SHP77 (cell line): ENCODE measurements at regions not wholly inside any gene's neighbourhood (a gene's known extent, or its start where the extent isn't known, plus 50 kb on each side); places are given as distances from the start of the nearest gene placed in this dataset.
"Not testable (repeated sequence)": the region's sequence is repeated elsewhere in the genome, so short reads cannot be mapped to it uniquely, and the experiment has no call there.

Source experiments
- DNase-seq, 2 experiments: peaks; one replicate each; lab custom pipeline; 2025; lab: John Stamatoyannopoulos, UW

- DNase-seq, result no peak
Observed at GRCh38 chr6:119874381-119874780, 524.8 kb upstream of the MAN1A1 start.

DNA sequence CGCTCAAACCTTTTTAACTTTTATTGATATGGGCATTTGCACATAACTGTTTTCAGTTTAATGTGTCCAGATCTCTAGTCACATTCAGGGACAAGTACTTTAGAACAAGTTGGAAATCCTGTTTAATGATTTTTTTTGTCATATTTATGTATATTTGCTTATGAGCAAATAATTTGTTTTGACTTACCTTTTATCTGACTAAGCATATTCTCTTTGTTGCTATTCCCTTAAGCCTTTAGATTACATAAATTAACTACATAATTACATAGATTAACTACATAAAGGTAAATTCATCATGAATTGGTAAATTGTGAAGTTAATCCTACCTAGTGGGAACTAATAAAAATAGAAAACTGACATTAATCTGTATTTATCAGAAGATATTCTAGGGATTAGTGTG, 523.5 kb upstream of the MAN1A1 start:
- no peak for DNase-seq

GRCh38 chr6:119871520-119871919, 522.0 kb upstream of the MAN1A1 start:
- DNase-seq, result no peak

GRCh38 chr6:119865466-119866350, 516.1 kb upstream of the MAN1A1 start:
- no peak for DNase-seq

DNA sequence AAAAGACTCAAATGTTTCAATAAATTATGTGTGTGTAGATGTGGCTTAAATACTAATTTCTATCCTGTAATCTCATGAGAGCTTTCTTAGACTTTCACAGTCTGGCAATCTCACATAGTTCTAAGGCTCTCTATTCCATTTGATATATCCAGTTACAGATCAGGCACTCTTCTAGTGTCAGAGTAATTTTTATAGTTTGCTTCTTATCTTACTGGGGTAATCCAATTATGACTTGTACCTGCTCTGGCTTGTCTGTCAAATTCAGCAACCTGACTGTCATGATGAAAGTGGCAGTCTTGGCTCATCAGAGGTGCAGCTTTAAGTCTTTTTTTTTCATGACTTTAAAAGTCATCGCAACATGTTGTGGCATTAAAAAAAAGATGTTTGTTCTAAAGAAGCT, 513.2 kb upstream of the MAN1A1 start:
- DNase-seq, result no peak

GRCh38 chr6:119858901-119859300, 509.3 kb upstream of the MAN1A1 start:
- no peak for DNase-seq

- no peak for DNase-seq
Observed at GRCh38 chr6:119856136-119856535, 506.6 kb upstream of the MAN1A1 start.

DNA sequence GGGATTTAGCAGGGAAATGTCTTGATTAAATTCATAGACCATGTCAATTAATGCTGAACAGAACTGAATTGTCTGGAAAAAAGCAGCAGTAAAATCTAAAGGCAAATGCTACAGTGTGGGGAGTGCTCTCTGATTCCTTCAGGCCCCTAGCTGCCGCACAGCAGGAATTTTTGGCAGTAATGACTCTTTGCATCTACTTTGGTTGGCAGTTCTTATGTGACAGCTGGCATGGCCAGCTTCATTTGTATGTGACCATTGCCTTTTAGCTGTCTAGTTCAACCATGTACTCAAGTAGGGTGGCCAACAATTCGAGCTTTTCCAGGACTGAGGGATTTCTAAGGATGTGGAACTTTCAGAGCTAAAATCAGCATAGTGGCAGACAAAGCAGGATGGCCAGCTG, 499.1 kb upstream of the MAN1A1 start:
- no peak for DNase-seq

- DNase-seq, result no peak
Observed at GRCh38 chr6:119845161-119845560, 495.6 kb upstream of the MAN1A1 start.

DNA sequence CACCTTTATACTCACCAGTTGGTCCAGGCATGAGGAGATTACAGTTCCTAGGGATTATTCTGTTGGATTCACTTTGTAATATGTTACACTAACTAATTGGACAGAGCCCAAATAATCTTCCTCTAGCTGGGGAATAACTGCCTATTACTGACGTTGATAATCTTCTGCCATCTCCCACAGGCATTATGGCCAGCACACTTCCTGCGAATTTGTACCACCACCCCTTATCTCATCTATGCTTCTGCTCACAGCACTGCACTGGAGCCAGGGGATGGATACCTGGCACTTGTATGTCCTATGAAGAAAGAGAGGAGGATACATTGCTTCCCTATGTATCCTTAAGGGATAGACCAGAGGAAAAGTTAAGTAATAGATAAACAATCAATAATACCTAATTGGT, 494.8 kb upstream of the MAN1A1 start:
- no peak for DNase-seq

DNA sequence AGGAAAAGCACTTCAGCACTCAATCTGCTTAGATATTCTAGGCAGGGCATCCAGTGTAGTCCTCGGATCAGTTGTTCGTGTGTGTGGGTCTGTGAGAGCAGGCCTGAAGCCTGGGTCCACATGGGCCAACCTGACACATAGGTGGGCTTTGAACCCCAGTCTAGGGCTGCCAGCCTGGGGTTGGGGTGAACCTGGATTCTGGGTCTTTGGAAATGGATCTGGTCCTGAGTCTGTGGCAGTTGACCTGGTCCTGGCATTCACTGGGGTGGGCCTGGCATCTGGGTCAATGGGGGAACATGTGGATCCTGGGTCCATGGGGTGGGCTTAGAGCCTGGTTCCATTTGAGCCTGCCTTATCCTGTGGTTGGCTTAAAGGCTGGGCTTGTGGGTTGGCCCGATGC, 492.6 kb upstream of the MAN1A1 start:
- DNase-seq, result no peak

GRCh38 chr6:119838043-119838442, 488.5 kb upstream of the MAN1A1 start:
- no peak for DNase-seq

DNA sequence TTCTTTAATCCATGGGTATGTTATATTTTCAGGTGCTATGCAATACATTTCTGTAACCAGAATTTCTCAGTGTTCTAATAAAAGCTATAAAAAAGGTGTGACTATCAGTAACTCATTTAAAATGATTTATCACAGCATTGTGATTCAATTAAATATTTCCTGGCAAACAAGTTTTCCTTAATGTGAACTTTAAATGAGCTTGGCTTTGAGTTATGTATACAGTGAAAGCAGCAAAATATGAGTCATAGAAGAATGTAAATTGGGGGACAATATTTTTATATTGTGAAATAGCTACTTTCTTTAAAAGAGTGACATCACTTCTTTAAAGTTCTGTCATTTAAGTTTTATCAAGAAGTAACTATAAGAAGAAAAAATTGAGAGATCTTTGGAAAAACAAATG, 484.9 kb upstream of the MAN1A1 start:
- no peak for DNase-seq

DNA sequence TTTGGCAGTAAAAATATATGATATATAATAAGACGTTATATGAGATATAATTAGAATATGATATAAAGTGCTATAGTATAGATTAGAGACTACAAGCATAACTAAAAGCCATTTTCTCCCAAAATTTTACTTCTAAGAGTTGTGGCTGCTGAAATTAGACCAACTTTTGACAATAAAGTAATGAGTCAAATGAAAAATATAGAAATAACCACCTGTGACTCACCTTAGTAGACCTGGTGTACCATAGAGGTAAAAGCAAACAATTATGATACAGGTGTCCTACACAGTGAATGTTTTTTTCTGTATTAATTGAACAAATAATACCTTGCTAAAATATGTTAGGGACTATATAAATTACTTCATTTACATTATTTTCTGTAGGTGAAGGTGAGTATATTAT, 482.9 kb upstream of the MAN1A1 start:
- no peak for DNase-seq

DNA sequence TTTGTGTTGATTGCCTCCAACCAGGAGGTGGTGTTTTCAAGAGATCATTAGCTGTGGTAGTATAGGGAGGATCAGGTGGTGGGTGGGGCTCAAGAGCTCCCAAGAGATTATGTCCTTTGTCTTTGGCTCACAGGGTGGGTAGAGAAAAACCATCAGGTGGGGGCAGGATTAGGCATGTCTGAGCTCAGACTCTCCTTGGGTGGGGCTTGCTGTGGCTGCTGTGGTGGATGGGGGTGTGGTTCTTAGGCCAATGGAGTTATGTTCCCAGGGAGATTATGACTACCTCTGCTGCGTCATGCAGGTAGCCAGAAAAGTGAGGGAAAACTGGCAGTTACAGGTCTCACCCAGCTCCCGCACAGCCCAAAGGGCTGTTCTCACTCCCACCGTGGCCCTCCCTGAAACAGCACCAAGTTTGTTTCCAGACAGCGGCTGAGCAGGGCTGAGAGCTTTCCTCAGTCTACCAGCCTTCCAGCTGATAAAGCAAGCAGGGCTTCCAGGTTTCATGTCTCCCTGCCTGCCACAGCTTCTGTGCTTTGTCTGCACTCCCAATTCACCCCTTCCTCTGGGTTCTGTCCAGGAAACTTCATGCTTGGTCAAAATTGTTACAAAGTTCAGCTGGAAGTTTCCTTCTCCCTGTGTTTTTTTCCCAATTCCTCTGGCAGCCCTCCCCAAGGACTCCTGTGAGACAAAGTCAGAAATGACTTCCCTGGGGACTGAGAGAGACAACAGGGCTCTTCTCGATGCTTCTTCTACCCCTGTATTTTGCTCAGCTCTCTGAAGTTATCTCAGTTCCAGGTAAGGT, 481.1 kb upstream of the MAN1A1 start:
- no peak for DNase-seq

DNA sequence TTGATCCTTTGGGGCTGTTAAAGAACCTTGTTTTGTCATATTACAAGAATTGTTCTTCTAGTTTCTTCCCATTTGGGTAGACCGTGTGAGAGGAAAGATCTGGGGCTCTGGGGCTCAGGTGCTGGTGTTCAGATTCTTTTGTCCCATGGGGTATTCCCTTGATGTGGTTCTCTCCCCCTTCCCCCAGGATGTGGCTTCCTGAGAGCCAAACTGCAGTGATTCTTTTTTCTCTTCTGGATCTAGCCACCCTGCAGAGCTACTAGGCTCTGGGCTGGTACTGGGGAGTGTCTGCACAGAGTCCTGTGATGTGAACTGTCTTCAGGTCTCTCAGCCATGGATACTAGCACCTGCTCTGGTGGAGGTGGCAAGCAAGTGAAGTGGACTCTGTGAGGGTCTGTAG, 480.5 kb upstream of the MAN1A1 start:
- DNase-seq, result no peak

- DNase-seq, result not testable (repeated sequence)
Observed at GRCh38 chr6:119829499-119829898, 479.9 kb upstream of the MAN1A1 start.

DNA sequence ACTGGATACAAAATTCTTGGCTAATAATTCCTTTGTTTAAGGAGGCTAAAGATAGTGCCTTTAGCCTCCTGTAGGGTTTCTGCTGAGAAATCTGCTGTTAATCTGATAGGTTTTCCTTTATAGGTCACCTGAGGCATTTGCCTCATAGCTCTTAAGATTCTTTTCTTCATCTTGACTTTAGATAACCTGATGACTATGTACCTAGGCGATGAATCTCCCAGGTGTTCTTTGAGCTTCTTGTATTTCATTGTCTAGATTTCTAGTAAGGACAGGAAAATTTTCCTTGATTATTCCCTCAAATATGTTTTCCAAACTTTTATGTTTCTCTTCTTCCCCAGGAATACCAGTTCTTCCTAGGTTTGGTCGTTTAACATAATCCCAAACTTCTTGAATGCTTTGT, 479.4 kb upstream of the MAN1A1 start:
- DNase-seq, result no peak

GRCh38 chr6:119821380-119821779, 471.8 kb upstream of the MAN1A1 start:
- DNase-seq, result no peak

GRCh38 chr6:119818876-119819275, 469.3 kb upstream of the MAN1A1 start:
- no peak for DNase-seq

GRCh38 chr6:119814609-119815400, 465.2 kb upstream of the MAN1A1 start:
- DNase-seq, result no peak

- no peak for DNase-seq
Observed at GRCh38 chr6:119802464-119802863, 452.9 kb upstream of the MAN1A1 start.
